Activated T-helper 1 cell treated with anti-CD3 and anti-CD28 coated beads, Interleukin-12 subunit alpha, Interleukin-12 subunit beta, Interleukin-2, Interleukin-4 antibody, amounts not matched to agents 30 ng/mL and 10 ng/mL and 1 ng/mL, durations not matched to agents 14 hours and 24 hours and 36 hours (primary cell): ENCODE measurements at regions not wholly inside any gene's neighbourhood (a gene's known extent, or its start where the extent isn't known, plus 50 kb on each side); places are given as distances from the start of the nearest gene placed in this dataset.

ENCODE experiments used
- DNase-seq: peaks from one replicate; pipeline ENCODE4 v3.0.0; 2021; ENCODE audit warnings: low spot score
- H3K27ac Mint-ChIP-seq: one replicate; pipeline ENCODE4 v1.8.0; 2021; ENCODE audit warnings: mild to moderate bottlenecking, mixed read lengths
- H3K27me3 Mint-ChIP-seq: one replicate; pipeline ENCODE4 v1.8.0; 2022; ENCODE audit warnings: mild to moderate bottlenecking, moderate library complexity, mixed read lengths; ENCODE audit not compliant: insufficient read depth
- H3K36me3 Mint-ChIP-seq: one replicate; pipeline ENCODE4 v1.8.0; 2021; ENCODE audit warnings: low read depth, mixed read lengths
- H3K4me1 Mint-ChIP-seq: one replicate; pipeline ENCODE4 v1.8.0; 2021; ENCODE audit warnings: low read depth, mixed read lengths
- H3K4me3 Mint-ChIP-seq: one replicate; pipeline ENCODE4 v1.8.0; 2021; ENCODE audit warnings: mild to moderate bottlenecking, moderate library complexity, mixed read lengths
- H3K9me3 Mint-ChIP-seq: one replicate; pipeline ENCODE4 v1.8.0; 2021; ENCODE audit warnings: mixed read lengths
- intact Hi-C: fragments of 100-400 bp; cut with micrococcal nuclease; formaldehyde crosslinking; loops from one replicate; pipeline ENCODE4 v1.15.1; 2024

DNA sequence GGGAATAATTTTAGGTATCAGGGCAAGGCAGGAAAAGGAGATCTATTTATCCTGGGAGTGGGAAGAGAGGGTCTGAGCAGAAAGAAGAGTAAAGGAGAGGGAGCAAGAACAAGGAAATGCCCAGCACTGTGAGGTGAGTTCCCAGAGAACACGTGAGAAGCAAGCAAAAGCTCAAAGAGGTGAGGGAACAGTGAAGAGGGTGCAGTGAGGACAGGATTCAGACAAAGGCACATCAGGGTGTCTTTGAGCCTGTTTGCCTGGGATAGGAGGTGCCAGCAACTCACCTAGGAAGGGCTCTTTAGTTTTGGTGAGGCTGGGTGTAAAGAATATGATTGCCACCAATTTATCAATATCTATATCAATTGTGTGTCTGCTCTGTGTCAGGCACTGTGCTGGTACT lies 88.9 kb upstream of the NRXN3 start:
- H3K9me3 Mint-ChIP-seq: no peaks in the 10 kb centered on the region
- intact Hi-C loops: no loop called here

GRCh38 chr14:78083837-78084236 lies 86.3 kb upstream of the NRXN3 start:
- DNase-seq: no peak
- no peaks in the 10 kb centered on the region for H3K9me3 Mint-ChIP-seq
- intact Hi-C loops: no loop called here
- H3K27ac Mint-ChIP-seq: no peak overlapping the region
- H3K4me1 Mint-ChIP-seq: no peaks in the 10 kb centered on the region
- no peak overlapping the region for H3K4me3 Mint-ChIP-seq
- peaks cover 7% of the 10 kb centered on the region for H3K27me3 Mint-ChIP-seq
- no peaks in the 10 kb centered on the region for H3K36me3 Mint-ChIP-seq

More for the DNA sequence above, 88.9 kb upstream of the NRXN3 start:
- no peak overlapping the region for H3K4me3 Mint-ChIP-seq
- no peak for DNase-seq
- H3K27ac Mint-ChIP-seq: no peak overlapping the region
- peaks cover 5% of the 10 kb centered on the region for H3K27me3 Mint-ChIP-seq
- no peaks in the 10 kb centered on the region for H3K36me3 Mint-ChIP-seq
- no peaks in the 10 kb centered on the region for H3K4me1 Mint-ChIP-seq

- no peak overlapping the region for H3K27ac Mint-ChIP-seq
- intact Hi-C loops: no loop called here
- no peaks in the 10 kb centered on the region for H3K4me1 Mint-ChIP-seq
- no peaks in the 10 kb centered on the region for H3K36me3 Mint-ChIP-seq
- no peak for DNase-seq
- no peaks in the 10 kb centered on the region for H3K9me3 Mint-ChIP-seq
- no peak overlapping the region for H3K4me3 Mint-ChIP-seq
- H3K27me3 Mint-ChIP-seq: peaks cover 7% of the 10 kb centered on the region
Measured at GRCh38 chr14:78086342-78086741, 83.8 kb upstream of the NRXN3 start.

GRCh38 chr14:78088916-78089315 lies 81.3 kb upstream of the NRXN3 start:
- H3K4me3 Mint-ChIP-seq: no peak overlapping the region
- H3K9me3 Mint-ChIP-seq: no peaks in the 10 kb centered on the region
- H3K27me3 Mint-ChIP-seq: peaks cover 7% of the 10 kb centered on the region
- DNase-seq: no peak
- intact Hi-C loops: no loop called here
- no peak overlapping the region for H3K27ac Mint-ChIP-seq
- H3K4me1 Mint-ChIP-seq: no peaks in the 10 kb centered on the region
- no peaks in the 10 kb centered on the region for H3K36me3 Mint-ChIP-seq

- H3K36me3 Mint-ChIP-seq: no peaks in the 10 kb centered on the region
- no peak overlapping the region for H3K27ac Mint-ChIP-seq
- peaks cover 10% of the 10 kb centered on the region for H3K27me3 Mint-ChIP-seq
- intact Hi-C loops: no loop called here
- H3K4me3 Mint-ChIP-seq: no peak overlapping the region
- H3K4me1 Mint-ChIP-seq: no peaks in the 10 kb centered on the region
- DNase-seq: no peak
- H3K9me3 Mint-ChIP-seq: no peaks in the 10 kb centered on the region
Measured at GRCh38 chr14:78090864-78091263, 79.3 kb upstream of the NRXN3 start.

DNA sequence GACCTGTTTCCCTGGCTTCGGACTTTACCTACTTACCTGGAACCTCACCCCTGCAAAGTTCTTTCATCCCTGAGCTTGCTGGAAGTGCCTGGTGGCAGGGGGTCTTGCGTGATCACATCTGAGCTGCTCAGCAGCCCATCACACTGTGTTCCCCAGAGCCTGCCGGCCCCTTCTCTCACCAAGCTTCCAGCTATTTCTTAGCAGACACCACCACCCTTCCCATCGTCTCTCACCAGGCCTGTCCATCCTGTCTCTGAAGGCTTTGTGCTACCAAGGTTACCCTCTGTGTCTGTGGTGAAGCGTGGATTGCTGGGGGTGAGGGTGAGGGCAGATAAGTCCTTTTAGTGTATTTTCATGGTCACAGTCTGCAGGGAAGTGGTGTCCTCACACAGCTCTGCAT lies 78.8 kb upstream of the NRXN3 start:
- peaks cover 8% of the 10 kb centered on the region for H3K27me3 Mint-ChIP-seq
- intact Hi-C loops: no loop called here
- no peaks in the 10 kb centered on the region for H3K4me1 Mint-ChIP-seq
- no peaks in the 10 kb centered on the region for H3K36me3 Mint-ChIP-seq
- H3K27ac Mint-ChIP-seq: no peak overlapping the region
- DNase-seq: no peak
- no peaks in the 10 kb centered on the region for H3K9me3 Mint-ChIP-seq
- H3K4me3 Mint-ChIP-seq: no peak overlapping the region

DNA sequence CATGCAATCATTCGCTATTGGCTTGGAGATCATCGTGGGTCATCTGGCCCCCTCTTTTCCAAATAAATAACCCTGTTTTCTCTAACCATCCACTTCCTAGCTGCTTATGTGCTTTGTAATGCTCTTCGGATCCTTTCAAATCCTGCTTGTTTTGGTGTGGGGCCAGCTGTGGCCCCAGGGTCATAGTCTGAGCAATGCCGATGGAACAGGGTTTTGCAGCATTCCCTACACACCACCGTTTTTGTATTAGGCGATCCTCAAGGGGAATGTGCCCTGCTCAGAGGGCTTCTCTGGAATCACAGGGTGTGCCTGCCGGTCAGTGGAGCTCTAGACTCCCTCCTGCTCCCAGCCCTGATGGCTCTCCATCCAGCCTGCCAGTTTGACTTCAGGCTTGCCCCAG lies 78.1 kb upstream of the NRXN3 start:
- Mint-ChIP-seq H3K27ac (no peak overlapping the region), H3K4me1 (no peaks in the 10 kb centered on the region), H3K36me3 (no peaks in the 10 kb centered on the region), H3K4me3 (no peak overlapping the region), H3K27me3 (peaks cover 6% of the 10 kb centered on the region), H3K9me3 (no peaks in the 10 kb centered on the region)
- DNase-seq: no peak
- intact Hi-C loops: no loop called here

- no peaks in the 10 kb centered on the region for H3K36me3 Mint-ChIP-seq
- no peak for DNase-seq
- intact Hi-C loops: no loop called here
- H3K4me3 Mint-ChIP-seq: no peak overlapping the region
- no peak overlapping the region for H3K27ac Mint-ChIP-seq
- H3K4me1 Mint-ChIP-seq: no peaks in the 10 kb centered on the region
- H3K27me3 Mint-ChIP-seq: peaks cover 2% of the 10 kb centered on the region
- no peaks in the 10 kb centered on the region for H3K9me3 Mint-ChIP-seq
Measured at GRCh38 chr14:78103271-78103670, 66.9 kb upstream of the NRXN3 start.

DNA sequence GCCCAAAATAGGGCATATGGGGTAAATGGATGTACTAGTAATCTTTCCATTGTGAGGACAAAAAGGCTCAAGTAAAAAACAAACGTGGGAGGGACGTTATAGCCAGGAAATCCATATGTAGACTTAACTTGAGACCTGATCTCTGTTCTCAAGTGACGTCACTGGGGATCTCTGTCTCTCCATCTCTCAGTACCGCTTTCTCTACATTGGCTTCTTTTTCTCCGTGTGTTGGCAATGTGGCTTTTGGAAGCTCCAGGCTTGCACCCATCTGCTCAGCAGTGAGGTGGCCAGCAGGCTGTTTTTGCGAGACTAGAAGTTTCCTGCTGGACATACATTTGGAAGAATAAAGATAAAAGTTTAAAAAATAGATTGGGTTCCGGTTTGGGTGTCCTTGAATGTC lies 66.0 kb upstream of the NRXN3 start:
- H3K27me3 Mint-ChIP-seq: peaks cover 2% of the 10 kb centered on the region
- H3K9me3 Mint-ChIP-seq: no peaks in the 10 kb centered on the region
- DNase-seq: no peak
- no peaks in the 10 kb centered on the region for H3K36me3 Mint-ChIP-seq
- H3K4me3 Mint-ChIP-seq: no peak overlapping the region
- no peaks in the 10 kb centered on the region for H3K4me1 Mint-ChIP-seq
- no peak overlapping the region for H3K27ac Mint-ChIP-seq
- intact Hi-C loops: no loop called here

GRCh38 chr14:78104655-78105054 lies 65.5 kb upstream of the NRXN3 start:
- no peaks in the 10 kb centered on the region for H3K4me1 Mint-ChIP-seq
- H3K27me3 Mint-ChIP-seq: peaks cover 2% of the 10 kb centered on the region
- no peaks in the 10 kb centered on the region for H3K36me3 Mint-ChIP-seq
- H3K9me3 Mint-ChIP-seq: no peaks in the 10 kb centered on the region
- intact Hi-C loops: no loop called here
- H3K4me3 Mint-ChIP-seq: no peak overlapping the region
- H3K27ac Mint-ChIP-seq: no peak overlapping the region
- DNase-seq: no peak

- Mint-ChIP-seq H3K9me3 (no peaks in the 10 kb centered on the region), H3K4me3 (no peak overlapping the region), H3K36me3 (no peaks in the 10 kb centered on the region), H3K27ac (no peak overlapping the region), H3K4me1 (no peaks in the 10 kb centered on the region), H3K27me3 (peaks cover 2% of the 10 kb centered on the region)
- no peak for DNase-seq
- intact Hi-C loops: no loop called here
Measured at GRCh38 chr14:78106381-78106780, 63.8 kb upstream of the NRXN3 start.

DNA sequence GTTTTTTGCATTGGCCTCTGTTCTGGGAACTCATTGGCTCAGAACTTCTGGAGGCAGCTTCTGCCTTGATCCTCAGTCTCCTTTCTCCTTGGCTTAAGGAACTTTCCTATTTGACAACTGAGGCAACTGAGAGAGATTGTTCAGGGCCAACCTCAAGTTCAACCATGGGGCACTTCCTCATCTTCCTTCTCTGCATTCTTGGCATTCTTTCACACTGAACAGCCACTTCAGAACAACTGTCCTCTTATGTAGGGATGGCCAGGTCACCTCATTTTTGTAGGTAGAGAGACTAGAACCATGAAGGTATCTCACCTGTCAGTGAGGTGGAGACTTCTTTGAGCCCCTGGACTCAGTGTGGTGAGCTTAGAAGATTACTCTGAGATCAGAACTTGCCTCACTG lies 63.0 kb upstream of the NRXN3 start:
- intact Hi-C loops: no loop called here
- Mint-ChIP-seq H3K27me3 (peaks cover 2% of the 10 kb centered on the region), H3K27ac (no peak overlapping the region), H3K4me1 (no peaks in the 10 kb centered on the region), H3K4me3 (no peak overlapping the region), H3K36me3 (no peaks in the 10 kb centered on the region), H3K9me3 (no peaks in the 10 kb centered on the region)
- DNase-seq: no peak

- no peaks in the 10 kb centered on the region for H3K4me1 Mint-ChIP-seq
- H3K9me3 Mint-ChIP-seq: no peaks in the 10 kb centered on the region
- intact Hi-C loops: no loop called here
- H3K27ac Mint-ChIP-seq: no peak overlapping the region
- H3K27me3 Mint-ChIP-seq: no peaks in the 10 kb centered on the region
- H3K4me3 Mint-ChIP-seq: no peak overlapping the region
- DNase-seq: no peak
- no peaks in the 10 kb centered on the region for H3K36me3 Mint-ChIP-seq
Measured at GRCh38 chr14:78119440-78119839, 50.7 kb upstream of the NRXN3 start.
